ENCODE measurements at regions not wholly inside any gene's neighbourhood (a gene's known extent, or its start where the extent isn't known, plus 50 kb on each side); places are given as distances from the start of the nearest gene placed in this dataset.

GRCh38 chr6:48814957-48815356 lies 648.1 kb downstream of the MMUT start:
- TF ChIP-seq, protein P1, sequence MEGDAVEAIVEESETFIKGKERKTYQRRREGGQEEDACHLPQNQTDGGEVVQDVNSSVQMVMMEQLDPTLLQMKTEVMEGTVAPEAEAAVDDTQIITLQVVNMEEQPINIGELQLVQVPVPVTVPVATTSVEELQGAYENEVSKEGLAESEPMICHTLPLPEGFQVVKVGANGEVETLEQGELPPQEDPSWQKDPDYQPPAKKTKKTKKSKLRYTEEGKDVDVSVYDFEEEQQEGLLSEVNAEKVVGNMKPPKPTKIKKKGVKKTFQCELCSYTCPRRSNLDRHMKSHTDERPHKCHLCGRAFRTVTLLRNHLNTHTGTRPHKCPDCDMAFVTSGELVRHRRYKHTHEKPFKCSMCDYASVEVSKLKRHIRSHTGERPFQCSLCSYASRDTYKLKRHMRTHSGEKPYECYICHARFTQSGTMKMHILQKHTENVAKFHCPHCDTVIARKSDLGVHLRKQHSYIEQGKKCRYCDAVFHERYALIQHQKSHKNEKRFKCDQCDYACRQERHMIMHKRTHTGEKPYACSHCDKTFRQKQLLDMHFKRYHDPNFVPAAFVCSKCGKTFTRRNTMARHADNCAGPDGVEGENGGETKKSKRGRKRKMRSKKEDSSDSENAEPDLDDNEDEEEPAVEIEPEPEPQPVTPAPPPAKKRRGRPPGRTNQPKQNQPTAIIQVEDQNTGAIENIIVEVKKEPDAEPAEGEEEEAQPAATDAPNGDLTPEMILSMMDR (IDR thresholded peaks at IDR 0.05), result no peak
- TF ChIP-seq POLR2A (IDR thresholded peaks at IDR 0.05), result no peak
